H1 (cell line): ENCODE measurements at regions not wholly inside any gene's neighbourhood (a gene's known extent, or its start where the extent isn't known, plus 50 kb on each side); places are given as distances from the start of the nearest gene placed in this dataset.

ENCODE experiments used
- CTCF ChIA-PET: fragments of 300-600 bp; sonication (Branson Sonifier 250); formaldehyde crosslinking; loops from one replicate; lab custom pipeline; 2021; ENCODE audit not compliant: partially characterized antibody; lab: Charles Lee
- POLR2A ChIA-PET: fragments of 300-600 bp; sonication (Branson Sonifier 250); formaldehyde crosslinking; loops from one replicate; lab custom pipeline; 2021; ENCODE audit warnings: inconsistent platforms; ENCODE audit not compliant: partially characterized antibody; lab: Charles Lee
- DNase-seq, 2 experiments: peaks; one replicate each; pipeline versions ENCODE4 v3.0.0 to v3.0.0-alpha.2; 2010 to 2022; ENCODE audit warnings: low spot score in 2 of 2, low read depth in 1 of 2, mixed read lengths in 1 of 2
- FAIRE-seq: peaks from 2 replicates; lab custom pipeline; 2011; peaks lifted over from hg19 to GRCh38; lab: Jason Lieb, UNC
- H2AFZ ChIP-seq: 2 replicates; pipeline ENCODE4 v1.8.1; 2012; ENCODE audit warnings: low read length, inconsistent platforms
- H2AK5ac ChIP-seq: 2 replicates; pipeline ENCODE4 v1.6.1; 2013; ENCODE audit warnings: low read depth, low read length
- H2BK120ac ChIP-seq: replicated peaks from 2 replicates; pipeline ENCODE3; 2013; ENCODE audit warnings: low read depth, low read length, inconsistent platforms
- H2BK12ac ChIP-seq: 2 replicates; pipeline ENCODE4 v1.6.1; 2013; ENCODE audit warnings: low read depth, low read length
- H2BK15ac ChIP-seq: 2 replicates; pipeline ENCODE4 v1.6.1; 2013; ENCODE audit warnings: low read length
- H2BK20ac ChIP-seq: 2 replicates; pipeline ENCODE4 v1.6.1; 2013; ENCODE audit warnings: low read length
- H2BK5ac ChIP-seq: 2 replicates; pipeline ENCODE4 v1.6.1; 2013; ENCODE audit warnings: low read depth, low read length
- H3K14ac ChIP-seq: 2 replicates; pipeline ENCODE4 v1.6.1; 2013; ENCODE audit warnings: inconsistent platforms; ENCODE audit not compliant: insufficient read length
- H3K18ac ChIP-seq: 2 replicates; pipeline ENCODE4 v1.6.1; 2013; ENCODE audit warnings: low read length; ENCODE audit errors: extremely low read depth
- H3K23ac ChIP-seq: 2 replicates; pipeline ENCODE4 v1.6.1; 2013; ENCODE audit warnings: inconsistent platforms; ENCODE audit not compliant: insufficient read length
- H3K23me2 ChIP-seq: 2 replicates; pipeline ENCODE4 v1.6.1; 2013; ENCODE audit warnings: low read depth, low read length
- H3K27ac ChIP-seq: 2 replicates; pipeline ENCODE4 v1.6.1; 2011; ENCODE audit warnings: low read depth, low read length, inconsistent platforms
- H3K27me3 ChIP-seq, 4 experiments: replicated peaks in 1 of 4; 1 replicate in 1 of 4; 2 replicates in 3 of 4; pipeline versions ENCODE4 v1.6.1 to v1.8.1; 2011 to 2013; ENCODE audit warnings: low read length in 3 of 4, mild to moderate bottlenecking in 3 of 4, inconsistent platforms in 2 of 4, mixed read lengths in 2 of 4, moderate library complexity in 1 of 4; ENCODE audit not compliant: control insufficient read depth in 3 of 4, insufficient read depth in 3 of 4; ENCODE audit errors: extremely low read depth in 1 of 4
- H3K36me3 ChIP-seq, 4 experiments: 2 replicates each; pipeline versions ENCODE4 v1.6.1 to v1.8.1; 2011 to 2013; ENCODE audit warnings: mild to moderate bottlenecking in 4 of 4, low read length in 3 of 4, moderate library complexity in 2 of 4, control low read depth in 1 of 4, inconsistent platforms in 1 of 4; ENCODE audit not compliant: insufficient read depth in 4 of 4, control insufficient read depth in 2 of 4
- H3K4ac ChIP-seq: replicated peaks from 2 replicates; pipeline ENCODE3; 2013; ENCODE audit warnings: low read length, low read depth, mixed read lengths, inconsistent platforms; ENCODE audit not compliant: insufficient read length
- H3K4me1 ChIP-seq, 4 experiments: replicated peaks in 1 of 4; 1 replicate in 1 of 4; 2 replicates in 3 of 4; pipeline versions ENCODE4 v1.6.1 to v1.8.1; 2011 to 2013; ENCODE audit warnings: low read length in 3 of 4, inconsistent platforms in 2 of 4, mixed read lengths in 1 of 4; ENCODE audit not compliant: insufficient read depth in 4 of 4, control insufficient read depth in 3 of 4
- H3K4me2 ChIP-seq, 2 experiments: 2 replicates each; pipeline versions ENCODE4 v1.6.1 to v1.8.1; 2011 to 2013; ENCODE audit warnings: low read depth in 2 of 2, low read length in 2 of 2, control low read depth in 1 of 2, inconsistent platforms in 1 of 2, mild to moderate bottlenecking in 1 of 2; ENCODE audit not compliant: insufficient read depth in 1 of 2
- H3K4me3 ChIP-seq, 4 experiments: fragments of 200-600, 300-600 bp in 1 of 4; sonication (generic), shearing (Covaris generic), sonication (Bioruptor Twin) in 1 of 4; 2 replicates each; pipeline versions ENCODE4 v1.5.1 to v1.8.1; 2011 to 2016; ENCODE audit warnings: low read length in 4 of 4, low read depth in 3 of 4, control low read depth in 2 of 4, inconsistent platforms in 2 of 4, mild to moderate bottlenecking in 2 of 4, mixed read lengths in 1 of 4, moderate library complexity in 1 of 4; ENCODE audit not compliant: insufficient read depth in 2 of 4; ENCODE audit errors: extremely low read depth in 1 of 4
- H3K56ac ChIP-seq: replicated peaks from 2 replicates; pipeline ENCODE3; 2013; ENCODE audit warnings: low read depth, mild to moderate bottlenecking, mixed read lengths, low read length, inconsistent platforms; ENCODE audit not compliant: insufficient read length
- H3K79me1 ChIP-seq: 2 replicates; pipeline ENCODE4 v1.6.1; 2013; ENCODE audit warnings: low read depth, low read length, control low read depth
- H3K79me2 ChIP-seq, 2 experiments: 2 replicates each; pipeline versions ENCODE4 v1.6.1 to v1.8.1; 2012 to 2013; ENCODE audit warnings: low read length in 2 of 2, mild to moderate bottlenecking in 2 of 2, inconsistent platforms in 1 of 2; ENCODE audit not compliant: insufficient read depth in 2 of 2, control insufficient read depth in 1 of 2
- H3K9ac ChIP-seq, 4 experiments: replicated peaks in 1 of 4; 1 replicate in 1 of 4; 2 replicates in 3 of 4; pipeline versions ENCODE4 v1.6.1 to v1.8.1; 2011 to 2013; ENCODE audit warnings: low read depth in 3 of 4, low read length in 3 of 4, control low read depth in 2 of 4, mild to moderate bottlenecking in 2 of 4, moderate library complexity in 2 of 4, inconsistent platforms in 1 of 4; ENCODE audit errors: extremely low read depth in 1 of 4
- H3K9me3 ChIP-seq, 2 experiments: 2 replicates each; pipeline versions ENCODE4 v1.6.1 to v1.8.1; 2012 to 2013; ENCODE audit warnings: mild to moderate bottlenecking in 2 of 2, moderate library complexity in 2 of 2, control low read depth in 1 of 2, inconsistent platforms in 1 of 2, low read depth in 1 of 2, low read length in 1 of 2, mixed read lengths in 1 of 2; ENCODE audit not compliant: insufficient read depth in 2 of 2
- H4K20me1 ChIP-seq, 2 experiments: replicated peaks in 1 of 2; 2 replicates each; pipeline versions ENCODE3 to v1.8.1; 2011 to 2013; ENCODE audit warnings: inconsistent platforms in 2 of 2, low read length in 2 of 2, mild to moderate bottlenecking in 1 of 2; ENCODE audit not compliant: insufficient read depth in 2 of 2, control insufficient read depth in 1 of 2
- H4K5ac ChIP-seq: 2 replicates; pipeline ENCODE4 v1.6.1; 2013; ENCODE audit warnings: low read length, low read depth, mixed read lengths, inconsistent platforms; ENCODE audit not compliant: insufficient read length
- H4K8ac ChIP-seq: 2 replicates; pipeline ENCODE4 v1.8.0; 2013; ENCODE audit warnings: mild to moderate bottlenecking, moderate library complexity, low read length, inconsistent platforms; ENCODE audit not compliant: insufficient read depth; ENCODE audit errors: extremely low read depth
- H4K91ac ChIP-seq: replicated peaks from 2 replicates; pipeline ENCODE3; 2013; ENCODE audit warnings: low read length, mixed read lengths, inconsistent platforms; ENCODE audit not compliant: insufficient read length
- ATF2 ChIP-seq: IDR thresholded peaks from 2 replicates; pipeline ENCODE4 v1.6.1; 2012; ENCODE audit warnings: low read length, inconsistent platforms
- CHD2 ChIP-seq: IDR thresholded peaks from 2 replicates; pipeline ENCODE4 v1.6.1; 2012; ENCODE audit warnings: low read length, improper control_type of control experiment
- JUN ChIP-seq: IDR thresholded peaks from 2 replicates; pipeline ENCODE4 v1.6.1; 2011; ENCODE audit warnings: low read depth, mild to moderate bottlenecking, improper control_type of control experiment, low read length
- KDM5A ChIP-seq: fragments of 200-600 bp; IDR thresholded peaks from 2 replicates; pipeline ENCODE4 v1.7.1; 2012; ENCODE audit warnings: mild to moderate bottlenecking, low read length, inconsistent platforms, mixed read lengths
- MAFK ChIP-seq: IDR thresholded peaks from 2 replicates; pipeline ENCODE4 v1.6.1; 2012; ENCODE audit warnings: low read depth, mild to moderate bottlenecking, improper control_type of control experiment, low read length
- RFX5 ChIP-seq: IDR thresholded peaks from 2 replicates; pipeline ENCODE4 v1.6.1; 2011; ENCODE audit warnings: low read depth, low read length, improper control_type of control experiment, borderline replicate concordance
- SAP30 ChIP-seq: fragments of 300-600 bp; sonication (generic); IDR thresholded peaks from 2 replicates; pipeline ENCODE4 v1.7.1; 2012; ENCODE audit warnings: low read length, moderate library complexity, mild to moderate bottlenecking, inconsistent platforms; ENCODE audit not compliant: insufficient read depth, insufficient replicate concordance
- TAF7 ChIP-seq: optimal IDR thresholded peaks from 2 replicates; pipeline ENCODE3; 2011; ENCODE audit warnings: low read depth, mild to moderate bottlenecking, inconsistent platforms, low read length, moderate library complexity, borderline replicate concordance
- ZNF274 ChIP-seq: IDR thresholded peaks from 2 replicates; pipeline ENCODE4 v1.7.0; 2012; ENCODE audit warnings: low read length, borderline replicate concordance; ENCODE audit errors: extremely low read depth
- WGBS, 2 experiments: shearing (Covaris generic) in 1 of 2; methylation state at CpG; one replicate each; pipeline versions ENCODE4 v1.1.6 to v1.1.7; 2013 to 2015; ENCODE audit warnings: low lambda C conversion rate in 2 of 2, mixed read lengths in 2 of 2, inconsistent platforms in 1 of 2, low coverage in 1 of 2, missing lambda C conversion rate in 1 of 2; ENCODE audit not compliant: insufficient replicate concordance in 2 of 2, insufficient coverage in 1 of 2, insufficient read length in 1 of 2; ENCODE audit errors: extremely low coverage in 1 of 2, missing lambda C conversion rate in 1 of 2; 5-methylcytosine and 5-hydroxymethylcytosine counted together

DNA sequence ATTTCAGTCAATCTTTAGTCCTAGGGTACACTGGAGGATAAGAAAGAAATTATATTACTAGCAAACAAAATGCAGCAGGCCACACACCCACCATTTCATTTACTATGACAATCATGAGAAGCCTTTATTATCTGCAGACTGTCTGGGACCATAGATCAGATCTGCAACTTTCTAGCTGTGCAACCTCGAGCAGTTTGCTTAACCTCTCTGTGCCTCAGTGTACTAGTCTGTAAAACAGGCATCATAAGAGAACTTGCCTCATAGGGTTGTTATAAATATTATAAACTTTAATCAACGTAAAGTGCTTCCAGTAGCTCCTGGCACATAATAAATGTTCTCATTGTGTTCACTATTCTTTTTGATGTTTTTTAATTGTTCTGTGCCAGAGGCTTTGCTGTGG, 128.2 kb upstream of the C1QTNF7 start:
- no peak overlapping the region for H2BK20ac ChIP-seq
- H4K91ac ChIP-seq: no peak overlapping the region
- no peak overlapping the region for H3K9ac ChIP-seq
- DNase-seq (no peak), FAIRE-seq (no peak)
- H2BK5ac ChIP-seq: no peak overlapping the region
- TF ChIP-seq SAP30 (no peak), ATF2 (no peak), MAFK (no peak), RFX5 (no peak), KDM5A (no peak), ZNF274 (no peak), JUN (no peak), CHD2 (no peak), TAF7 (no peak)
- H3K36me3 ChIP-seq: no peaks in the 10 kb centered on the region
- H3K4me1 ChIP-seq: no peaks in the 10 kb centered on the region
- H3K4me2 ChIP-seq: no peak overlapping the region
- no peak overlapping the region for H2BK120ac ChIP-seq
- no peaks in the 10 kb centered on the region for H3K23me2 ChIP-seq
- H3K4ac ChIP-seq: no peak overlapping the region
- H2BK12ac ChIP-seq: no peak overlapping the region
- POLR2A ChIA-PET: no interaction called here
- H3K27ac ChIP-seq: no peak overlapping the region
- H3K79me2 ChIP-seq: no peaks in the 10 kb centered on the region
- no peak overlapping the region for H3K56ac ChIP-seq
- CTCF ChIA-PET: no interaction called here
- no peak overlapping the region for H2BK15ac ChIP-seq
- no peak overlapping the region for H4K5ac ChIP-seq
- 93% methylated on average over 2 of the region's 2 CpGs; no CpG with 5 or more reads in 1 of the 2 experiments for WGBS, 2 experiments
- H2AFZ ChIP-seq: no peak overlapping the region
- no peaks in the 10 kb centered on the region; a peak in 1 of 4 replicates for H3K9me3 ChIP-seq
- no peaks in the 10 kb centered on the region for H3K79me1 ChIP-seq
- H3K23ac ChIP-seq: no peak overlapping the region
- H2AK5ac ChIP-seq: no peak overlapping the region
- H3K4me3 ChIP-seq: no peak overlapping the region
- no peaks in the 10 kb centered on the region; a peak in 2 of 7 replicates for H3K27me3 ChIP-seq
- no peaks in the 10 kb centered on the region for H4K20me1 ChIP-seq
- no peak overlapping the region for H3K14ac ChIP-seq
- no peak overlapping the region for H3K18ac ChIP-seq
- no peak overlapping the region for H4K8ac ChIP-seq
